Stimulated activated CD4-positive, alpha-beta T cell treated with anti-CD3 and anti-CD28 coated beads, TNF-alpha, amount 100 ng/mL, for 4 hours (primary cell): ENCODE measurements at regions not wholly inside any gene's neighbourhood (a gene's known extent, or its start where the extent isn't known, plus 50 kb on each side); places are given as distances from the start of the nearest gene placed in this dataset.
"Not testable (repeated sequence)": the region's sequence is repeated elsewhere in the genome, so short reads cannot be mapped to it uniquely, and the experiment has no call there.

ENCODE experiments used
- DNase-seq, 3 experiments: peaks; one replicate each; pipeline ENCODE4 v3.0.0-alpha.2; 2020; ENCODE audit warnings: low read depth in 3 of 3

GRCh38 chr10:9274206-9274755, 1219.8 kb downstream of the GATA3 start:
- DNase-seq: no peak

GRCh38 chr10:9275861-9276260, 1221.4 kb downstream of the GATA3 start:
- DNase-seq: no peak

DNA sequence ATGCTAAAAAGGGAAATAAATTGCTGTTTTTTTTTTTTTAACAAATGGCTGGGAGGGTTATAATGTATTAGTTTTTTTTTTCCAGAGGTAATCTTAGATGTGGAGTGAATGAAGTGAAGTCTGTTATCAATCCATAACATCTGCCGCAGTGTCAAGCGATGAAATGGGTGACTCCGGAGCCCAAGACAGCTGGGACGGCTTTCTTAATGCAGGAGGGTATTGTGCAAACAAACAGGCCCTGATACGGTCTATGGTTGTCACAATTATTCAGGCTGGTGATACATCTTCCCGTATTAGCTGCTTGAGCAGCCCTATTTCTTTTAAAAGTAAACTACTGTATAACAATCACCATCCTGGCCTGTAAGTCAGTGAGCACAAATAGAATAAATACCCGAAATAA, 1231.2 kb downstream of the GATA3 start:
- DNase-seq: no peak

- no peak for DNase-seq
These were observed 1235.3 kb downstream of the GATA3 start for GRCh38 chr10:9289811-9290210.

- DNase-seq: no peak
These were observed 1236.6 kb downstream of the GATA3 start for GRCh38 chr10:9291081-9291480.

GRCh38 chr10:9294132-9294663, 1239.7 kb downstream of the GATA3 start:
- no peak for DNase-seq

GRCh38 chr10:9294865-9295264, 1240.4 kb downstream of the GATA3 start:
- no peak for DNase-seq

- no peak for DNase-seq
These were observed 1241.7 kb downstream of the GATA3 start for GRCh38 chr10:9296190-9296589.

DNA sequence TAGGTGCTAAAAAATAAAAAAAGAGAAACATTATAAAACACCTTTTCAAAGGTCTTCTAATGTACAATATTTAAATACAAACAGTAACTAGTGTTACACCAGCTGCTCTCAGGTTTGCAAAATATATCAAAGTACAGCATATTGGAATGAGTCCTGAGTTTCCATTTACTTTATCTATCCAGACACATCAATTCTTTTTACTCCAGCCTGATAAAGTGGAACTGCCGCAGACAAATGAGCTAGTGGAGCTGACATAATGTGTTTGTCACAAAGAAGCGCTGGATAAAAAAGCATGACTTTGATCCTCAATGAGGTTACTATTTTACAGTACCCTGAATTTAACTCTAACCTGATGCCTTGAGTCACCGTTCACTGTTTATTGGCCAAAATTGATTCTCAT, 1243.1 kb downstream of the GATA3 start:
- no peak for DNase-seq

GRCh38 chr10:9299966-9300365, 1245.5 kb downstream of the GATA3 start:
- DNase-seq: no peak

DNA sequence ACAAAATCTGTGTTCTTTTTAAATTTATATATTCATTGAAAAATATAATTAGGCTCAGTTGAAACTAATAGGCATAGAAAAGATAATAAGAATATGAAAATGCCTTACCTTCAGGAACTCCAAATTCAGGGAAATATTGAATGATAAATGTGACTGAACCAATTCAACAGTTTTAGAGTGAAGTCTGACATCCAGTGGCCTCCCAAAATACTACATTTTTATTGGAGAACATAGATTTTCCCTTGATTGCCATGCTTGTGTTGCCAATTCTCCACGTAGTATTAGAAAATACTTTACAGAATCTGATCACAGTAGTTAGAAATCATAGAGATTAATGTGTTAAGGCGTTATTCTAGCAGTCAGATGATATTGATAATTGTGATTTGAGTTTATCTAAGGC, 1246.7 kb downstream of the GATA3 start:
- no peak for DNase-seq

- no peak for DNase-seq
These were observed 1247.1 kb downstream of the GATA3 start for GRCh38 chr10:9301554-9301953.

GRCh38 chr10:9302140-9302746, 1247.8 kb downstream of the GATA3 start:
- peak in 1 of 3 experiments; percentile 0 for DNase-seq

GRCh38 chr10:9305018-9305655, 1250.6 kb downstream of the GATA3 start:
- no peak for DNase-seq

DNA sequence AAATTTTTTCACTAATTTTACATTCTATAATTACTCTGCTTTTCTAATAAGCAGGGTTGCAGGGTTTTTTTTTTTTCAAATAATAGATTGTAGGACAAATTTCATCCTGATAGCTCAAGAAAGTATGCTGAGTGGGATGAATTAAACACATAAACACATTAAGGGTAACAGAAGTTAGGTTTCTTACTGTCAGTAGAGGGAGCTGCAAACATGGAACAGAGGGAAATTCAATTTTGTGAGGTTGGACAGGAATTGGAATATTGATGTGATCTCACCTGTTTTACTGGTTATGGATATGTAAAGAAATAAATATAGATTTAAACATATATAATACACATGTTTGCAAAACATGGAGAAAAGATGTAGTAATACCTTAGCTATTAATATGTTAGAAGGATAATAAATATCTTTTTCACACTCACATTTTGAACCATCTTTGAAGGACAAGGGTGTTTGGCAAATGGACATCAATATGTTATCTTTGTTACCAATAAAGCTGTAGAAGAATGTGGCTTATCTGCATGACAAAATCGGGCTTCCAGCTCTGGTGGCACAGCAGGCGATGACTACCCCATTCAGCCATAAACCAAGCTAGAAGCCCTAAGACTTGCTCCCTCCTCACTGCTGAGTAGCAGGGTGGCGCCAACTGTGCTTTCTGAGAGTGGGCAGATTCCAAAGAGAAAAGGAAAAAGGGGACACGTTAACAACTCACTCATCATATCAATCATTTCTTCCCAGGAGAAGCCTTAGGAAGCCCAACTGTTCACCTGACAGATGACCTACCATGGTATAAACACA, 1257.4 kb downstream of the GATA3 start:
- DNase-seq: no peak

DNA sequence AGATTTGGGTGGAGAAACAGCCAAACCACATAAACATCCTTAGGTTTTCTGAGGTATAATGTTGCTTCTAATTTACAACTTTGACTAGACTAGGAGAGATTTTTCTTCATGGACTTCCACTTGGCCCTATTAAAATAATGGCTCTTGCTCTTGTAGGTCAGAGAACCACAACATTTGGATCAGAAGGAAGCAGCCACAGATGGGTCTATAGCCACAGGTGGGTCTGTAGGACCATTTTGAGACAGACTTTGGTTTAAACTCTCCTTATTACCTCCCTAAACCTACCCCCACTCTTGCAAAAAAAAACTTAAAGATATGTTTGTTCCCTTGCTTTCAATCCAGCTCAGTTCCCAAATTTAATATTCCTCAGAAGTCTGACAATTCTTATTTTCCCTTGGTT, 1260.8 kb downstream of the GATA3 start:
- DNase-seq: no peak

DNA sequence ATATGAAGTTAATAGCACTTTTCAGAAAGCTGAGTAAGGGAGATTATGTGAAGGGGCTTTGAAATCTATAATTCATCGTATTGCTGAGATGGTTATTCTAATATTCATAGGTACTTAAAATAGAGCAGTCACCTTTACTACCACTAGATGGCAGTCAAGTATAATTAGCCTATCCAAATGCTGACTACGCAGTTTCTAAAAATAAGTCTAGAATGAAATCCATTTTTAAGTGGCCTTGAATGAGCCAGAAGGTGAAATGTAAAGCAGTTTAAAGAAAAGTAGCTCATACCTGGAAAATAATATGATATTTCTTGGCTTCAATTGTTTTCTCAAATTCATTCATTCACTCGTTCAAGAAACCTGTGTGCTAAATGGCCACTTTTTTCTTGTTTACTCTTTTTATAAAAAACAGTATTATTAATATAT, 1277.1 kb downstream of the GATA3 start:
- DNase-seq: no peak

DNA sequence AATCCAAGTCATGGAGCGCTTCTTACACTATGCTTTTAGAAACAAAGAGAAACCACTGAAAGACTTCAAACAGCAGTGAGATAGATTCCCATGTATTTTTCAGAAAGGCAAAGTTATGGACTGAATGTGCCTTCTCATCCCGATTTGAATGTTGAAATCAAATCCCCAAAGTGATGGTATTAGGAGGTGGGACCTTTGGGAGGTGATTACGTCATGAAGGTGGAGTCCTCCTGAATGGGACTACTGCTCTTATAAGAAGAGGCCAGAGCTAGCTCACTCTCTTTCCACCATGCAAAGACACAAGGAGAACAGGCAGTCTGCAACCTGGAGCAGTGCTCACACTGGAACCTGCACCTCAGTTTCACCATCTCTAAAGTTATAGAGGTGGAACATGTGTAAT, 1279.8 kb downstream of the GATA3 start:
- DNase-seq: no peak

- DNase-seq: no peak
These were observed 1285.2 kb downstream of the GATA3 start for GRCh38 chr10:9339716-9340115.

- DNase-seq: no peak
These were observed 1288.5 kb downstream of the GATA3 start for GRCh38 chr10:9342885-9343570.

- DNase-seq: not testable (repeated sequence)
These were observed 1293.4 kb downstream of the GATA3 start for GRCh38 chr10:9347933-9348332.

DNA sequence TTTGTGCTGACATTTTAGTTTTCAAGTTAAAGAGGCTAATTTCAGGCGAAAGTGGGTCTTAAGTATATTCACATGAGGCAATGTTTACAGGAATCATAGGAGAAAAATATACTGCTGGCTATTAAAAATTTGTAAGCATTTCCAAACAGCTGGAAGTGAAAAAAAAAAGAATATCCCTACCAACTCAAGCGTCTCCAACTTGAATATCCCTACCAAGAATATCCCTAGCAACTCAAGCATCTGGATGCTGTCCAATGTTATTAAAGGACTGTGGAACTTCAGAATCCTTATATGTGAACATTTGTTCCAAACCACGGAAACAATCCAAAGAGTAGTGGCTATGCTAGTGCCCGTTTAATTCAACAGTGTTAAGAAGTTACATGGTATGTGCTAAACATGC, 1303.0 kb downstream of the GATA3 start:
- DNase-seq: no peak
